Endothelial cell of umbilical vein (primary cell): ENCODE measurements at regions not wholly inside any gene's neighbourhood (a gene's known extent, or its start where the extent isn't known, plus 50 kb on each side); places are given as distances from the start of the nearest gene placed in this dataset.

ENCODE experiments used
- CTCF ChIP-seq, 2 donors: IDR thresholded peaks; 1 replicate in 1 of 2; 2 replicates in 1 of 2; pipeline ENCODE4 v1.5.1; 2011; ENCODE audit warnings: low read length in 2 of 2, mild to moderate bottlenecking in 2 of 2, moderate library complexity in 2 of 2, control low read depth in 1 of 2, inconsistent platforms in 1 of 2, low read depth in 1 of 2; ENCODE audit not compliant: insufficient read depth in 1 of 2; ENCODE audit errors: extremely low read depth in 1 of 2
- EZH2 ChIP-seq: IDR thresholded peaks from 2 replicates; pipeline ENCODE4 v1.6.1; 2012; ENCODE audit warnings: borderline replicate concordance, low read depth, mild to moderate bottlenecking, moderate library complexity, low read length, inconsistent platforms; ENCODE audit not compliant: severe bottlenecking
- FOS ChIP-seq: IDR thresholded peaks from 2 replicates; pipeline ENCODE4 v1.6.1; 2011; ENCODE audit warnings: mild to moderate bottlenecking, low read length, moderate library complexity, borderline replicate concordance; ENCODE audit not compliant: insufficient read depth
- GATA2 ChIP-seq: IDR thresholded peaks from 2 replicates; pipeline ENCODE4 v1.7.0; 2011; ENCODE audit warnings: low read depth, mild to moderate bottlenecking, moderate library complexity, mixed read lengths, low read length; ENCODE audit not compliant: insufficient read length, insufficient read depth
- JUN ChIP-seq: IDR thresholded peaks from 2 replicates; pipeline ENCODE4 v1.6.1; 2011; ENCODE audit warnings: borderline replicate concordance, low read depth; ENCODE audit not compliant: insufficient read length, insufficient read depth
- MAX ChIP-seq: IDR thresholded peaks from 2 replicates; pipeline ENCODE4 v1.6.1; 2011; ENCODE audit not compliant: insufficient read depth, insufficient read length
- MYC ChIP-seq: IDR thresholded peaks from one replicate; pipeline ENCODE4 v1.6.1; 2011; ENCODE audit warnings: mild to moderate bottlenecking, low read depth, low read length
- POLR2A ChIP-seq: IDR thresholded peaks from 2 replicates; pipeline ENCODE4 v1.6.1; 2012; ENCODE audit warnings: low read depth, mild to moderate bottlenecking, control low read depth, low read length
- POLR2AphosphoS5 ChIP-seq: IDR thresholded peaks from 2 replicates; pipeline ENCODE4 v1.6.1; 2012; ENCODE audit warnings: low read depth, mild to moderate bottlenecking, control low read depth, low read length, moderate library complexity; ENCODE audit not compliant: insufficient read depth

GRCh38 chr18:76115580-76115979 is 379.5 kb downstream of the ZNF516 start:
- TF ChIP-seq JUN: no peak
- TF ChIP-seq POLR2AphosphoS5: no peak
- no peak for TF ChIP-seq CTCF (IDR thresholded peaks at IDR 0.05; ENCODE audit: extremely low read depth in 1 of 2, insufficient read depth in 1 of 2, low read depth in 1 of 2, low read length in 2 of 2)
- no peak for TF ChIP-seq EZH2
- TF ChIP-seq POLR2A: no peak
- TF ChIP-seq MYC: no peak
- no peak for TF ChIP-seq FOS
- no peak for TF ChIP-seq GATA2
- no peak for TF ChIP-seq MAX
